ENCODE measurements at regions not wholly inside any gene's neighbourhood (a gene's known extent, or its start where the extent isn't known, plus 50 kb on each side); places are given as distances from the start of the nearest gene placed in this dataset.

- no peak for DNase-seq
- Histone ChIP-seq H3K4me1 (no peaks in the 10 kb centered on the region), H3K27ac (no peak overlapping the region), H3K4me3 (no peak overlapping the region), H3K27me3 (no peaks in the 10 kb centered on the region), H3K36me3 (no peaks in the 10 kb centered on the region), H3K9me3 (no peaks in the 10 kb centered on the region)
- TF ChIP-seq, protein P1, sequence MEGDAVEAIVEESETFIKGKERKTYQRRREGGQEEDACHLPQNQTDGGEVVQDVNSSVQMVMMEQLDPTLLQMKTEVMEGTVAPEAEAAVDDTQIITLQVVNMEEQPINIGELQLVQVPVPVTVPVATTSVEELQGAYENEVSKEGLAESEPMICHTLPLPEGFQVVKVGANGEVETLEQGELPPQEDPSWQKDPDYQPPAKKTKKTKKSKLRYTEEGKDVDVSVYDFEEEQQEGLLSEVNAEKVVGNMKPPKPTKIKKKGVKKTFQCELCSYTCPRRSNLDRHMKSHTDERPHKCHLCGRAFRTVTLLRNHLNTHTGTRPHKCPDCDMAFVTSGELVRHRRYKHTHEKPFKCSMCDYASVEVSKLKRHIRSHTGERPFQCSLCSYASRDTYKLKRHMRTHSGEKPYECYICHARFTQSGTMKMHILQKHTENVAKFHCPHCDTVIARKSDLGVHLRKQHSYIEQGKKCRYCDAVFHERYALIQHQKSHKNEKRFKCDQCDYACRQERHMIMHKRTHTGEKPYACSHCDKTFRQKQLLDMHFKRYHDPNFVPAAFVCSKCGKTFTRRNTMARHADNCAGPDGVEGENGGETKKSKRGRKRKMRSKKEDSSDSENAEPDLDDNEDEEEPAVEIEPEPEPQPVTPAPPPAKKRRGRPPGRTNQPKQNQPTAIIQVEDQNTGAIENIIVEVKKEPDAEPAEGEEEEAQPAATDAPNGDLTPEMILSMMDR (IDR thresholded peaks at IDR 0.05) = no peak
- no peak for TF ChIP-seq POLR2A (IDR thresholded peaks at IDR 0.05)
Observed at GRCh38 chr3:124509884-124510283, 220.4 kb upstream of the UMPS start.

DNA sequence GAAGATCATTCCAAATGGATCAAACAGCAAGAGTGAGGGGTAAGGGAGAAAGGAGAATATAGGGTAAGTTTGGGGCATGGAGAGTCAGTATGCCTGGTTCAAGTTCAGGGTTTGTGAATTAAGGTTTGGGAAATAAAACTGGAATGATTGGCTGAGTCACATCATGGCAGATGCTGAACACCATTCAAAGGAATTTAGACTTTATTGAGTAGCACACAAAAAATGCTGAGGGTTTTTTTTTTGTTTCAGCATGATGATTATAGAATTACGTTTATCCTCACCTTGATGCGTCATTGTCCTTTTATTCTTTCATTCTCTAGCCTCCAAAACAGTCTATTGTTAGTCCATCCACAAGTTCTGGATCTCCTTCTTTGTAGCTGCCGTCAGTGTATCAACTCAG, 220.0 kb upstream of the UMPS start:
- DNase-seq = no peak
- Histone ChIP-seq H3K9me3 (no peaks in the 10 kb centered on the region), H3K36me3 (no peaks in the 10 kb centered on the region), H3K4me1 (no peaks in the 10 kb centered on the region), H3K4me3 (no peak overlapping the region), H3K27ac (no peak overlapping the region), H3K27me3 (no peaks in the 10 kb centered on the region)
- TF ChIP-seq, protein P1 (IDR thresholded peaks at IDR 0.05) = no peak

- no peaks in the 10 kb centered on the region for H3K9me3 ChIP-seq
- no peak overlapping the region for H3K4me3 ChIP-seq
- TF ChIP-seq POLR2A (IDR thresholded peaks at IDR 0.05) = no peak
- TF ChIP-seq, protein P1 (IDR thresholded peaks at IDR 0.05) = no peak
- no peak overlapping the region for H3K27ac ChIP-seq
- no peaks in the 10 kb centered on the region for H3K36me3 ChIP-seq
- DNase-seq = no peak
- H3K4me1 ChIP-seq = no peaks in the 10 kb centered on the region
- H3K27me3 ChIP-seq = no peaks in the 10 kb centered on the region
Observed at GRCh38 chr3:124512881-124513609, 217.2 kb upstream of the UMPS start.

DNA sequence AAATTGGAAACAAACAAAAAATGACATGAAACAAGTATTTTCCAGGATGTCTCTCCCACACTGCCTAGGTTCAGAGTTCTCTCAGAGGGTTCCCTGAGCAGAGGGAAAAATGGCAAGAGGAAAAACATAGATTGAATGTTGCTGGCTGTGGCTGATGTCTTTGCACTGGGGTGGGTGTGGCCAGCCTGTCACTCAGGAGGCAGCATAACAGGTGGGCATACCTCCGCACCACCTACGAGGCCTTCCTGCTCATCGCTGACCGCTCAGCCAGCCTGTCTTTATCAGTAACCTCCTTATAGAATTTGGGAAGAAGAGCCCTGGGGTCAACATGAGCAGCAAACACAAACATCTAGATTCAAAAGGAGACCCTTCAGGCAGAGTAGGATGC, 216.6 kb upstream of the UMPS start:
- DNase-seq = no peak
- no peaks in the 10 kb centered on the region for H3K27me3 ChIP-seq
- no peak for TF ChIP-seq POLR2A (IDR thresholded peaks at IDR 0.05)
- TF ChIP-seq, protein P1 (IDR thresholded peaks at IDR 0.05) = no peak
- no peak overlapping the region for H3K4me3 ChIP-seq
- no peak overlapping the region for H3K27ac ChIP-seq
- H3K9me3 ChIP-seq = no peaks in the 10 kb centered on the region
- H3K36me3 ChIP-seq = no peaks in the 10 kb centered on the region
- no peaks in the 10 kb centered on the region for H3K4me1 ChIP-seq

- no peak for DNase-seq
- no peaks in the 10 kb centered on the region for H3K36me3 ChIP-seq
- no peak overlapping the region for H3K4me3 ChIP-seq
- no peaks in the 10 kb centered on the region for H3K9me3 ChIP-seq
- H3K4me1 ChIP-seq = no peaks in the 10 kb centered on the region
- no peak for TF ChIP-seq POLR2A (IDR thresholded peaks at IDR 0.05)
- TF ChIP-seq, protein P1 (IDR thresholded peaks at IDR 0.05) = no peak
- H3K27ac ChIP-seq = no peak overlapping the region
- H3K27me3 ChIP-seq = no peaks in the 10 kb centered on the region
Observed at GRCh38 chr3:124514683-124515082, 215.6 kb upstream of the UMPS start.

DNA sequence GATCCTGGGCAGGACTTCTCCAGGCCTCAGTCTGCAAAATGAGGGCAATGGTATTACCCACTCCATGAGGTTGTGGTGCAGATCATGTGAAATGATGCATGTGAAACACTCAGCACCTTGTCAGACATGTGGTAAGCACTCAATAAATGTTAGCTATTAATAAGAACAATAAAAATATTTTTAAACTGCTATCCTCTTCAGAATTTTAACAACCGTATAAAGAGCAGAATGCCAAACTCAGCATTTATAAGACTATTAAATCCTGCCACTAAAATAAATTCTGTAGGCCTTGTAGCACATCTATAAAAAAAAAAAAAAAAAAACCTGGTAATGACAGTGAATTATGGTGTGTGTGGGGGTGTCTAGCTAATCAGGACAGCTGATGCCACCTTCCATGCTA, 213.9 kb upstream of the UMPS start:
- Histone ChIP-seq H3K27ac (no peak overlapping the region), H3K36me3 (no peaks in the 10 kb centered on the region), H3K27me3 (no peaks in the 10 kb centered on the region), H3K4me3 (no peak overlapping the region), H3K9me3 (no peaks in the 10 kb centered on the region), H3K4me1 (no peaks in the 10 kb centered on the region)
- no peak for TF ChIP-seq POLR2A (IDR thresholded peaks at IDR 0.05)
- TF ChIP-seq, protein P1 (IDR thresholded peaks at IDR 0.05) = no peak
- no peak for DNase-seq

Data from Peyer's patch (tissue), 4 donors.